Astrocyte of the spinal cord (primary cell): ENCODE measurements at regions not wholly inside any gene's neighbourhood (a gene's known extent, or its start where the extent isn't known, plus 50 kb on each side); places are given as distances from the start of the nearest gene placed in this dataset.

Experiments
- DNase-seq: peaks from one replicate; pipeline ENCODE4 v3.0.0; 2011; ENCODE audit warnings: low read depth, low spot score
- H3K4me3 ChIP-seq: 2 replicates; pipeline ENCODE4 v1.5.1; 2011; ENCODE audit warnings: low read depth, mild to moderate bottlenecking, low read length, moderate library complexity
- CTCF ChIP-seq: IDR thresholded peaks from 2 replicates; pipeline ENCODE4 v1.5.1; 2012; ENCODE audit warnings: low read depth, mild to moderate bottlenecking, low read length, inconsistent platforms
- in situ Hi-C: cut with HindIII; loops from 2 replicates; pipeline ENCODE4 v1.10.0; 2017; ENCODE audit warnings: low sequenced_read_pairs

GRCh38 chr12:41731061-41731460, 413.6 kb downstream of the GXYLT1 start:
- in situ Hi-C loops, result no loop called here

GRCh38 chr12:41724216-41724615, 420.5 kb downstream of the GXYLT1 start:
- no peak overlapping the region for H3K4me3 ChIP-seq
- DNase-seq, result no peak
- in situ Hi-C loops, result no loop called here
- no peak for TF ChIP-seq CTCF

More at GRCh38 chr12:41731061-41731460, 413.6 kb downstream of the GXYLT1 start:
- no peak for TF ChIP-seq CTCF
- no peak for DNase-seq
- H3K4me3 ChIP-seq, result no peak overlapping the region

GRCh38 chr12:41719214-41719613, 425.5 kb downstream of the GXYLT1 start:
- no peak overlapping the region for H3K4me3 ChIP-seq
- in situ Hi-C loops, result no loop called here
- DNase-seq, result no peak
- no peak for TF ChIP-seq CTCF

- in situ Hi-C loops, result no loop called here
- DNase-seq, result no peak
- no peak for TF ChIP-seq CTCF
- H3K4me3 ChIP-seq, result no peak overlapping the region
Observed at GRCh38 chr12:41715256-41715655, 429.4 kb downstream of the GXYLT1 start.

- no peak for TF ChIP-seq CTCF
- DNase-seq, result no peak
- in situ Hi-C loops, result no loop called here
- no peak overlapping the region for H3K4me3 ChIP-seq
Observed at GRCh38 chr12:41709463-41710285, 435.0 kb downstream of the GXYLT1 start.

- no peak for TF ChIP-seq CTCF
- in situ Hi-C loops, result no loop called here
- no peak for DNase-seq
- no peak overlapping the region for H3K4me3 ChIP-seq
Observed at GRCh38 chr12:41709012-41709411, 435.7 kb downstream of the GXYLT1 start.
